ENCODE measurements at regions not wholly inside any gene's neighbourhood (a gene's known extent, or its start where the extent isn't known, plus 50 kb on each side); places are given as distances from the start of the nearest gene placed in this dataset.
A peak's percentile ranks its signal among the peaks of the same experiment; 100 is the strongest.
"Not testable (repeated sequence)": the region's sequence is repeated elsewhere in the genome, so short reads cannot be mapped to it uniquely, and the experiment has no call there.

DNA sequence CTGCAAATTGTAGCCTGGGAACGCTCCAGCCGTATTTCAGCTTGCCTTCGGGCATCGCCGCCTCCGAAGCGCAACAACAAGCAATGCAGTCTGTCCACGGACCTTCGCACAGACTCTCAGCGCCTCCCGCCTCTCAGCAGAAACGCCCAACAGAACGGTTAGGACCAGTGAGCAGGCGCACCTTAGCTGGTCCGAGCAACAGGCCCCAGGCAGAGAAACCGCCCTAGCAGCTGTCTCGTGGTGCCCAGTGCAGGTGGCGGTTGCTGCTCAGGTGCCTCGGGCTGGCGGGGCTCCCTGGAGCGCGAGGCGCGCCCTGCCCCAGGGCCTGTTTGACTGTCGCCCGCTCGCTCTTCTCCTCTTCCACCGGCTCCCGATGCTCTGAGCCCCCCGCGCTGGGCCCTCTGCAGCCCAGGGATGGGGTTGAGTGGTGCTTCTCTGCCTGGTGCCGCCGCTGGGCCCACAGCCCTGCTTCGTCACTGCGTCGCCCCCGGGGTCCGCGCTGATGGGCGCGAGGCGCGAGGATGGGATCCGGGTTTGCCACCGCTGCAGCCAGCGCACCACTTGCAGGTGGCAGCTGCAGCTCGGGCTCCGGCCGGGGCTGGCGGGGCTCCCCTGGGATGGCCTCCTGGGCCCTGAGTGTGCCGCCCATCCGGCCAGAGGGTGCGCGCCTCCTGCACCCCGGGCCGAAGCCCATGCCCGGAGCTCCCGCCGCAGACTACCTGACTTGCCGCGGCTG, 268.4 kb upstream of the FRG2C start:
- no peak for DNase-seq

DNA sequence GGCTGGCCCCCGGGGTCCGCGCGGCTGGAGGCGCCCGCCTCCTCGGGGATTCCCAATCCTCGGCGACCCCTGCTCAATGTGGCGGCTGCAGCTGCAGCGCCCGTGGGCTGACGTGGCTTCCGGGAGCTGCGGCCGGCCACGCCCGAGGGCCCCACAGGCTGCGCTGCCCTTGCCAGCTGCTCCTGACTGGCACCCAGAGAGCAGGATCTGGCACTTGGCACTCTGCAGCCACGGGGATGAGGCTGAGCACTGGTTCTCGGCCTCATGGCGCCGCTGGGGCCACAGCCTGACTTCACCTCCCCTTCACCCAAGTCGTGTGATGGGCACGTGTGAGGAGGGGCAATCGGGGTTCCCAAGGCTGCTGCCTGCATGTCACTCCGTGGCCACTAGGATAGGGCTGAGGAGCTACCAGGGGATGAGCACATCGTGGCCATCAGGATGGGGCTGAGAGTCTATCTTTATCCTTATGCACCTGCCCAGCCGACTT, 267.8 kb upstream of the FRG2C start:
- DNase-seq: no peak

DNA sequence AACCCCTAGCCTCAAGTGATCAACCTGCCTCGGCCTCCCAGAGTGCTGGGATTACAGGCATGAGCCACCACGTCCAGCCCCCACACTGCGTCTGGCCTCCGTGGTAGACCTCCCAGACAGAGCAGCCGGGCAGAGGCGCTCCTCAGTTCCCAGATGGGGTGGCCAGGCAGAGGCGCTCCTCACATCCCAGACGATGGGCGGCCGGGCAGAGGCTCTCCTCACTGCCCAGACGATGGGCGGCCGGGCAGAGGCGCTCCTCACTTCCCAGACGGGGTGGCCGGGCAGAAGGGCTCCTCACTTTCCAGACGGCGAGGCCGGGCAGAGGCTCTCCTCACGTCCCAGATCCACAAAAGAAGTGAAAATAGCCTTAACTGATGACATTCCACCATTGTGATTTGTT, 266.6 kb upstream of the FRG2C start:
- DNase-seq: not testable (repeated sequence)

DNA sequence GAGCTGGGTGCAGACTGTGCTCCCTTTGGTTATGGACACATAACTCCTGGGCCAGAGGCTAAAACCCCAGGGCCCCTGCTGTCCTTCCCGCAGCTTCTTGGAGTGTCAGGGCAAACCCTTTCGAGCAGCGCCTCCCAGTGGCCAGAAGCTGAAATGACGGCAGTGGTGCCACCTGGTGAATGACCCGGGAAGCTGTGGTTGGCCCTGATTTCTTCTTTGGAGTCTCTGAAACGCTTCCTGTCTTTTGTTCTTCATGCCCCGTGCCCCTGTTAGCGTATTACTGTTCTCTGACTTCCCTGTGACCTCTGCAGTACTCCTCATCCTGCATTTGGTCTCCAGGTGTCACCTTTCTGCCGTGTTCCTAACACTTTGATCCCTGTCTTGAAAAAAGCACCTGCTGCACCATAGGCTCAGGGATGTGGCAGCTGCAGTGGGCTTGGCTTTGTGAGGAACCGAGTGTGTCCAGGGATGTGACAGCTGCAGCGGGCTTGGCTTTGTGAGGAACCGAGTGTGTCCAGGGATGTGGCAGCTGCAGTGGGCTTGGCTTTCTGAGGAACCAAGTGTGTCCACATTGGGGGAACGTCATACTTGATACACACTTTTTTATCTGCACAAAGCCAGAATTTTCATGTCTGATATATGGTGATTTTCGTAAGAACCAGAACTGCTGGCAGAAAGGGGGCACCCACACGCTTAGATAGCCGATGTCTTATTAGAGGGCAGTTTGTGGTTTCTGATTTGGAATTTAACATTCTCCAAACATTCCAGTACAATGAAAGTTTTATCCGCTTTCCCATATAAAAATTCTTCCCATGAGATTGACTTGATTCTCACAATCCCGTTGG, 241.8 kb upstream of the FRG2C start:
- peak; percentile 7 to 41 for DNase-seq

DNA sequence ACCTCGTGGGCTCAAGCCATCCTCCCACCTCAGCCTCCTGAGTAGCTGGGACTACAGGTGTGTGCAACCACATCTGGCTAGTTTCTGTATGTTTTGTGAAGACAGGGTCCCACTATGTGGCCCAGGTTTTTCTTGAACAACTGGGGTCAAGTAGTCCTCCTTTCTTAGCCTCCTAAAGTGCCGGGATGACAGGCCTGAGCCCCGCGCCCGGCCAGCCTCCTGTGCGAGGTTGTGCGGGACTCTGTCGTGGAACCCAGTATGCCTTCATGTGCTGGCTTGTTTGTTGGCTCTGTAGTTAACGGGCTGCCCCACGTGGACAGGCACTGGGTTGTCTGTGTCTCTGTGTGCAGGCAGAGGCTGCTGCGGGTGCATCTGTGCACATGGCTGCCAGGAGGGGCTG, 238.7 kb upstream of the FRG2C start:
- DNase-seq: not testable (repeated sequence)

DNA sequence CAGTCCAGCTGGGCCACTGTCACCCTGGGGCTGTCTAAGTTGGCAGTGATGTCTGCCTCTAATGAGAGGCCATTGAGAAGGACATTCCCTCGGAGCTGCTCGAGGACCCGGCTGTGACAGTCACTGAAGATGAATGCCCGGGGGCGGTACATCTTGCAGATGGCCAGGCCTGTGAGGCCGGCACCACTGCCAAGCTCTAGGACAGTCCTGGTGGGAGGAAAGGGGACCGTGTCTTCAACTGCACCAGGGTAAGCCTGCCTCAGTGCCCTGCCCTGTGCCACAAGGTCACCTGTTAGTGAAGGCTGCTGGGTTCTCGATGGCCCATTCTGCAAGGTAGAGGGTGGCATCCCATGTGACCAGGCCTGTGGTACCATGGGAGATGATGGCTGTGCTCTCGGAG, 236.6 kb upstream of the FRG2C start:
- DNase-seq: not testable (repeated sequence)

DNA sequence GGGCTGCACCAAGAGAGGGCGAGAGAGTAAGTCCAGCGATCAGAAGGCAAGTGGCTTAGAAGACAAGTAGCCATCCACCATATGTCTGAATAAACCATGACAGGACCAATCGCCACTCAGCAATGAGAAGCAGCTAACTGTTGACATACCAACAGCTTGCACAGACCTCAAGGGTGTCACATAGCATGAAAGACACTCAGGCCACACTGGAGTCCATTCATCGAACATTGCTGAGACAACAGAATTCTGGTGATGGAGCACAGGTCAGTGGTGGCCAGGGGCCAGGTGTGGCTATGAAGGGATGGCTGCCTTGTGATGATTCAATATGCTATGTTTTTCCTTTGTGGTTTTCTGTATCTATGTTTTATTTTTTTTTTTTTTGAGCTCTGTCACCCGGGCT, 236.2 kb upstream of the FRG2C start:
- not testable (repeated sequence) for DNase-seq

DNA sequence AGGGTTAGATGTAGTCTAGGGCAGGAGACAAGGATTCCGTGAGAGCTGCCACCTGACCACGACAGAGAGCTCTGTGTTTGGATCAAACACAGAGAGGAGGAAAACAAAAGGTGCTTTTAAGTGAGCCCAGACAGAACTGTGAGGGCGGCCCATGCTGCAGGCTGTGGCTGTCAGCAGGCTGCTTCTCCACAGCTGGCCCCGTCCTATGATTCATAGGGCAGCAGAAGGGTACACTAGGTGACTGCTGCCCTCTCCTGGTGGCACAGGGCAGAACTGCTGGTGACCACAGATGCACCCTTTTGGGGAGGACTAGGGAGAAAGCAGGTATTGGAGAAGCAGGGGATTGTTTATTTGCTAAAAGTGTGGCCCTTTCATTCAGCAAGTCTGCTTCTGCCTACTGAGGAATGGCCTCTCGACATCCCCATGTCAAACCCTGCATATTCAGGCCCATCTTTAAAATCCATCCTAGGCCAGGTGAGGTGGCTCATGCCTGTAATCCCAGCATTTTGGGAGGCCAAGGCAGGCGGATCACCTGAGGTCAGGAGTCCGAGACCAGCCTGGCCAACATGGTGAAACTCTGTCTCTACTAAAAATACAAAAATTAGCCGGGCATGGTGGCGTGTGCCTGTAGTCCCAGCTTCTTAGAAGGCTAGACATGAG, 234.4 kb upstream of the FRG2C start:
- DNase-seq: peak; percentile 34 to 35

DNA sequence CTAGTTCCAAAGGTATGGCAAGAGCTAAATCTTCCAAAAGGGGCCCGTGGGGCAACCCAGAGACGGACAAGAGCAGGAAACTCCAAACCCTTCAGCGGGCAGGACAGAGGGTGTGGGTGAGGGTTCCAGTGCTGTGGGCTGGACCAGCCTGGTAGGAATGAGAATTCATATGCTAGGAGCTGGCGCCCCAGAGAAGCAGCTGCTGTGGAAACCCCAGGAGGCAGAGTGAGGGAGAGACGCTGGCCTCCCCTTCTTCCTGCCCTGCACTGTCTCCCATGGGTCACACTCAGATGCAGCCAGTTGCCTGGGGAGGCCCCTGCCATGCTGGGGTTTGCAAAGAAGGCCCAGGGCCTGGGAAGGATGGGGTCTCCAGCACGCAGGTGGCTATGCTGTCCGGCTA, 233.7 kb upstream of the FRG2C start:
- not testable (repeated sequence) for DNase-seq

DNA sequence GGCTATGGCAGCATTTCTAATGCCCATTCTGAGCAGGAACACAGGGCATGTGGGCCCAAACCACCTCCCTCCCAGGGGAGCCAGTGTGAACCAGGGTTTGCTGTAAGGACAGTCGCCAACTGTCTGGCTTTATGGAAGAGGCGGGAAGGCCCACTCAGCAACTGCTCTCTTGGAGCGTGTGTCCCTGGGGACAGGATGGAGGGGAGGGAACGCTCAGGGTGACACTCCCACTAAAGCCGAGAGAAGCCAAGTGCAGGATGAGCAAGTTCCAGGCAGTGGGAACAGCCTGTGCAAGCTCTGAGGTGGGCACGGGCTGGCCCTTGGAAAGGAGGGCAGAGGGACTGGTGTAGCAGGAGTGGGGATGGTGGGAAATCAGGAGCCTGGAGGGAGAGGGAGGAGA, 233.0 kb upstream of the FRG2C start:
- DNase-seq: not testable (repeated sequence)

DNA sequence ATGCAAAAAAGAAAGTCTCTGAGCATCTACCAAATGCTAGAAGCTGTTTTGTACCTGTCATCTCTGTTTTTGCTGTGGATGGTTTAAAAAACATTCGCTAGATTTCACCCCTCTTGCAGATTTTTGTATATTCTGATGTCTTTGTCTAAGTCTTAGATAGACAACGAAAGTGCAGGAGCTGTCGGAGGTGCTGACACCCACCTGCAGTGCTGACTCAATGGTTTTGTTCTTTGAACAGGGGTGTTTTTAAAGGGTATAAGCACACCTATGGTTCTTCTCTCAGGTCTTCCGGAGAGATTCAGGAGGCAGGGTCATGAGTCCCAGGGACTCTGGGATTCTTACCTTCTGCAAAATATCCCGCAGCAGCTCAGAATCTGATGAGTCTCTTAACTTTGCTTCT, 231.7 kb upstream of the FRG2C start:
- not testable (repeated sequence) for DNase-seq

DNA sequence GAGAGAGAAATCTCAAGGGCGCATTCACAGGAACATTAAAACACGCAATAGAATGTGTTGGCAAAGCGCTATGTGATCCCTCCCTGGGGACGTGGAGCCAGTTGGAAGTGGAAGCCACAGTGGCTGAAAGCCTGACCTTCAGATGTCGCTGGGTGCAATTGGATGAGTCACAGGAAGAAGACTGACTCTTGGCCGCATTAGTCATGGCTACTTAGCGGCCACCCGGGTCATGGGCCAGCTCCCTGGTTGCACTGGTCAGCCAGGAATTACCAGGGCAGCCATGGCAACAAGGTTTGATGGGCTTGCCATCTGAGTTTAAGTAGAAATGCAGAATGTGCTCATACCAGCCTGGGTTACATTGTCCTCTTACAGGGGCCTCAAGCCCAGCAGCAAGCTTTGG, 231.2 kb upstream of the FRG2C start:
- DNase-seq: not testable (repeated sequence)

DNA sequence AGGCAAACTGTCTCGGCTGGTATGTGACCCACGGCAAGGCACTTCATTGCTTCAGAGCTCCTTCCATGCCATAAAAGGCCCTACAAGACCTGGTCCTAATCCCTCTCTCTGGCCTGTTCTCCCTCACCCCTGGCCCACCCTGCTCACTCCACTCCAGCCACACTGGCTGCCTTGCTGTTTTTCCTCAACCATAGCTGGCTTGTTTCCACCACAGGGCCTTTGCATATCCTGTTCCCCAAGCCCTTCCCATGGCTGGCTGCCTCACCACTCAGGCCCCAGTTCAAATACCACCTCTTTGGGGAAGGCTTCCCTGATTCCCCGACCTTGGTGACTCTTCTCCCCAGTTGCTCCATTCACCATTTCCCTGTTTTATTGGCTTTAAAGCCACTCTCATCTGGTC, 230.8 kb upstream of the FRG2C start:
- DNase-seq: not testable (repeated sequence)

DNA sequence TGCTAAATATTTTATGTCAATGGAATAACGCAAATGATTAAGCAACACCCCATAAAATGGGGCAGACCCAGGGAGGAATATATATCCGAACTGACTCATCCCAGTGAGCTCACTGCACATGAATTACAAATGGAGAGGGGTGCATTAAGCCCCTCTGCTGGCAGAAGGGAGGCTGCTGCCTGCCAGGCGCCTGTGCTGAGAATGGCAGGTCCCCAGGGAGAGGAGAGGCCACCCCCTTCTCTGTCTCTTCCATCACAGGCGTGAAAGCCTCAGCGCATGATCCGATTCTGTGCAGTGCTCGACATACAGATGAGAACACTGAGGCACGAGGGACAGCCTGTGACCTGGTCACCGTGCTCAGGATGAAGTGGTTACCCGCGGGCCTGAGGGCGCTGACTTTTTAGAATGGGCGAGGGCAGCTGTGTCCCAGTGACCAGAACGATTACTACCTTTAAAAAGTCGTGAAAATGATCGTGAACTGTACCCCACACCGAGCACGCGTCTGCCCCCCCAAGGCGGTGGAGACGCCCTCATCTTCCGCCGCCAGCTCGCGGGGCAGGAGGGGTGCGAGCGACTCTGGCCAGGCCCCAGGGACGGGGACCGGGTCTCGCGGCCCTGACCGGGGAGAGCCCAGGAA, 229.7 kb upstream of the FRG2C start:
- DNase-seq: peak in 1 of 2 experiments; percentile 3

DNA sequence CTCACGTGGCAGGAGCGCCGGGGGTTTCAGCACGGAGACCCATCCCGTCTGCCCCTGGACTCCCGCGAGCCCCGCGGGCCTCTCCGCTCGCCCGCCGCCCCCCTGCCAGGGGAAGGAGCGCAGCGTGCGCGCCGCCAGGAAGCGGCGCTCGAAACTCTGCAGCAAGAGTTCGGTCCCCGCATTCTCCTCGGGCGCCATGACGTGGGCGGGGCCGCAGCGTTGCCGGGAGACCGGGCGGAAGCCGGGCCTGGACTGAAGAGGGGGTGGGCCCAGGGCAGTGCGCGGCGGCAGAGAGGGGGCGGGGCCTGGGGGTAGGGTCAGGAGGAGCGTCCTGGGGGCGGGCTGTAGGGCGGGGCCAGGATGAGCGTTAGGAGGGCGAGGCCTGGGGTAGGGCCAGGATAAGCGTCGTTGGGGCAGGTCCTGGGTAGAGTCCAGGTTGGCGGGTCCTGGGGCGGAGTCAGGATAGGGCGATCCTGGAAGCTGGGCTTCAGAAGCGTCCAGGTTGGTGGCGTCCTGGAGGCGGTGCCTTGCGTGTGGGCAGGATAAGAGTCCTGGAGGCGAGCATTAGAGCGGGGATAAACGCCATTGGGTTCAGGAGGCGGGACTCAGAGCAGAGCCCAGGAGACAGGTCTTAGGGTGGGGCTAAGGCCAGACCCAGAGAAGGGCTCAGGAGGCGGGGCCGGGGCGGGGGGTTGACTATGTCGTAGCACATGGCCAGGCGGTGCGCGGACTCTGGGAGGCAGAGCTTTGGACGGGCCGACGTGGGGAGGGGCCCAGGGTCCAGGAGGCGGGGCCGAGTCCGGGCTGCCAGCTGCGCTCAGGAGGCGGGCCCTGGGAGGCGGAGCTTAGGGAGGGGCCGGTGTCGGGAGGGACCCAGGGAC, 229.0 kb upstream of the FRG2C start:
- peak; percentile 94 to 97 for DNase-seq

DNA sequence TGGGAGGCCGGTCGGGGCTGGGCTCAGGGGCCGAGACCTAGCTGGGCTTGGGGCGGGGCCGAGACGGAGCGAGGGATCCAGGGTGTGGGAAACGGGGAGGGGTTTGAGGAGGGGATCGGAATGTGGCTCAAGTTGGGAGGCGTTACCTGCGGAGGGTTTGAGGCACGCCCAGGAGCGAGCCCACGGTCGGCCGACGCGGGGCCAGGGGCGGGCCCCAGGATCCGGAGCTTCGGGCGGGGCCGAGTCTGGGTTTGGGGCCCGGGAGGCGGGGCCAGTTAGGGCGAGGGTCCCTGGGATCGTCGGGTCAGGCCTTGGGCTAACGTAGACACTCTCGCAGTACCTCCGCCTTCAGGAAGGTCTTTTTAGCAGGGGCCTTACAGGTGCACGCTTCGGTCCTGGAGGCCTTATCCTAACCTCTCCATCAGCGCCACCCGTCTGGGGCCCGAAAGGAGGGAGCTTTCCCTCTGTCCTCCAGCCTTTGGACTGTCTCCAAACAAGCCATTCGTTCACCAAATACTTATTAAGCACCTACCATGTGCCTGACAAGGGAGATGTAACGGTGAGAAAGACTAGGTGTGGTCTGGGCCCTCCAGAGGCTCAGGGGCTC, 228.2 kb upstream of the FRG2C start:
- peak in 1 of 2 experiments; percentile 76 for DNase-seq

DNA sequence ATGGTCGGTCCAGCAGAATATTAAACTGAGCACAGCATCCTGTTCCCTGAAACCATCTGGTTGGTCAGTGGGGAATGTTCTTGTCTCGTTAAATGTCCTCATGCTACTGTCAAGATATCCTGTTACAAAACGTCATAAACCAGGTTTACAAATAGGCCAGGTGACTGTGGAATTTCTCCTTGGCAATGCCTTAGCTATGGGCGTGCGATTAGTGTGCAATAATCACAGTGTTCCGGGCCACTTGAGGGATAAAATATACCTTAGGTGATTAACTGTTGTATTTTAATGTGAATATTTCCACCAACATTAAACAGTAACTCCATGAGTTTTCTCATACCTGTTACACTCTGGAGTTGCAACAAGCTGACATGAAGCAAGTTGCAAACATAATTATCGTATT, 223.1 kb upstream of the FRG2C start:
- DNase-seq: not testable (repeated sequence)

DNA sequence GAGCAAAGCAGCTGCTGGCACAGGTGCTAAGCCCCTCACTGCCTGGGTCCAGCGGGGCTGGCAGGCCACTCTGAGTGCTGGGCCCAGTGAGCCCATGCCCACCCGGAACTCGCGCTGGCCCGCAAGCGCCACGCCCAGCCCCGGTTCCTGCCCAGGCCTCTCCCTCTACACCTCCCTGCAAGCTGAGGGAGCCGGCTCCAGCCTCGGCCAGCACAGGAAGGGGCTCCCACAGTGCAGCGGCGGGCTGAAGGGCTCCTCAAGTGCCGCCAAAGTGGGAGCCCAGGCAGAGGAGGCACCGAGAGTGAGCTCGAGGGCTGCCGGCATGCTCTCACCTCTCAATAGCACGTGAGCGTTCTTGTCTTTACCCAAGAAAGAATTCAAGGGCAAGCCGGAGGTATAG, 219.5 kb upstream of the FRG2C start:
- DNase-seq: not testable (repeated sequence)

DNA sequence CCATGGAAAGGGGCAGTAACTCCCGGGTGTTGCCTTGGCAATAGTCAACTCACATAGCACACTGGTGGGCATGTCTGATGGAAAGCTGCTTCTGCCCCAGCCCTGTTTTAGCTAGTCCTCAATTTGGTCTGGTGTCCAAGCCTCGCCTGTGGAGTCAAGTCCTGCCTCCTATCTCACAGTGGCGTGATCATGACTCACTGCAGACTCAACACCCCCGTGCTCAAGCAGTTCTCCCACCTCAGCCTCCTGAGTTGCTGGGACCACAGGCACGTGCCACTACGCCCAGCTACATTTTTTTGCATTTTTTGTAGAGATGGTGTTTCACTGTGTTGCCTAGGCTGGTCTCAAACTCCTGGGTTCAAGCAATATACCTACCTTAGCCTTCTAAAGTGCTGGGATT, 218.9 kb upstream of the FRG2C start:
- not testable (repeated sequence) for DNase-seq

DNA sequence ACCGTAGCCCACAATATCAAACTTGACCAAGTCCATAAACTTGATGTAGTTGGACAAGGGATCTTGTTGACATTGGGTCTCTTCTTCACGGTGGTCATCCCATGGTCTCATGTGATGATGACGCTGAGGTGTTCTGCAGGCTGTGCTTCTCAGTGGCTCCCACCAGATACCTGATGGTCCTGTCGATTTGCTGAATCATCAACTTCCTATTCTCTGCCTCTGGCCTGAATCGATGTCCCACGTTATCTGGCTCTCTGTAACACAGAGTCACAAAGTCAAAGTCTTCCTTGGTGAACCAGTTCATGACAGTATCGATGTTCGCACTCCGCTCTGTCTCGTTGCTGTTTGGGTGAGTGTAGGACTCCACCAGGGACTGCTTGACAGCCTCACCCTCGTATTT, 217.2 kb upstream of the FRG2C start:
- DNase-seq: not testable (repeated sequence)

DNA sequence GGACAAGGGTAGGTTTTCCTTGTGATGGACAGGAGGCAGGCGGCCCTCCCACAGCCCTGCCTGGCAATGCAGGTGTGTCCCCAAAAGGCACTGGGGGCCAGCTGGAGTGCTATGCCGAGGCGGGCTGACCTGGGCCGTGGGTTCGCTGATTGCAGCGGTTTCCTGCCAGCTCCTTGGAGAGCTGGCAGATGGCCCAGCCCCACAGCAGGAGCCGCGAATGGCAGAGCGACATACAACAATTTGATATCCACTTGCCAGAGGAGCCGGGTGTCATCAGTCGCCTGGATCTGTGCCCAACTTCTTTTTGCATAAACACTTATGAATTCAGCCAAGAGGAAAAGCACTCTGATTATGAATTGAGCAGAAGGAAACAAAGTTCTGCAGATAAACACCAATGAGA, 210.8 kb upstream of the FRG2C start:
- peak; percentile 89 to 93 for DNase-seq

Data from NCI-H2081 (cell line).